ENCODE measurements at regions not wholly inside any gene's neighbourhood (a gene's known extent, or its start where the extent isn't known, plus 50 kb on each side); places are given as distances from the start of the nearest gene placed in this dataset.
"Not testable (repeated sequence)": the region's sequence is repeated elsewhere in the genome, so short reads cannot be mapped to it uniquely, and the experiment has no call there.

DNA sequence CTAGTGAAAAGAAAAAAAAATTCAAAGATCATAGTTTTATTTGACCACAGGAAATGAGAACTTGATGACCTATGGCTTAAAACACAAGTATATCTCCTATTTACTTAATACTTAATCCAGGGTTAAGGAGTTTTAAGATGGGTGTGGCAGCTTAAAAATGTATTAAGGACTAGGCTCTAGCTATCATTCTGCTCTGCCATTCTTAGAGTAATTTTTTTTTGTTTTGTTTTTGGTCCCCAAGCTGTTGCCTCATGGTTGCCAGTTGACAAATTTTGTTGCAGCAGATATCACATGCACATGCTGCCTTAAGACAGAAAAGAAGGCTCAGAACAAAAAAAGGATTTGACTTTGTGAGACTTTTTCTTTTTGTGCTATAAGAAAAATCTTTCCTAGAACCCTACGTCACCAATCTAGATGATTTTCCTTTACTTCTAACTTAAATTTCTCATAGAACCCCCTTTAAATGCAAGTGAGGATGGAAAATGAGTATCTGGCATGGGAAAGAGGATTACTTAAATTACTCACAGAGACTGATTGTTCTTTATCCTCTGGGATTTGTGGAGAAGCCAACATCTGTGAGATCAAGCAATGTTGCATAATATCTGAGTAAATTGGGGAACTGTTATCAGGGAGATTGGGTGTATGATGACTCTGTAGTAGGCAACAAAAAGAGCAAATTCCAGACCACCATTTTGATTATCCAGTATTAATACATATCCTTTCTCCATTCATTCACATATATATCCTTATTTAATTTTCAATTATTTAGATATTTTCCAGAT, 364.7 kb upstream of the CD180 start:
- no peak for TF ChIP-seq CTCF (IDR thresholded peaks at IDR 0.05; ENCODE audit: low read length, missing control alignments)
- no peak overlapping the region for H3K4me3 ChIP-seq (replicated peaks; ENCODE audit: low read depth, low read length)
- peak; percentile 53 for DNase-seq (ENCODE audit: low read depth)

DNA sequence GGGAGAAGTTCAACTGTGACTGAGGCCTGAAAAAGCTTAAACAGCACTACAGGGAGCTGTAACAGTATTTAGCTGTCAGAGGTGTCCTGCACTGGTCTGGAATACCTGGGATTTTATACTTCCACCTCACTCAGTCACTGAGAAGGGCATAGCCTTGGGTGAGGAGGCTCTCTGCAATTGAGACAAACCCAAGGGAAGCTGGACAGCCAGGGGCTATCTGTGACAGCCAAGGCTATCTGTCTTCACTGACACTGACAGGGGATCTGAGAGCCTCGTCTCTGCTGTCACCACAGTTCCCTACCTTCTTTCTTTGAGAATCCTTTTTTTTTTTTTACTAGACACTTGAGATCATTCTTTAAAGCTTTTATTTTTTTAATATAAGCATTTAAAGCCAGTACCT, 356.2 kb upstream of the CD180 start:
- no peak for TF ChIP-seq CTCF (IDR thresholded peaks at IDR 0.05; ENCODE audit: low read length, missing control alignments)
- H3K4me3 ChIP-seq (replicated peaks; ENCODE audit: low read depth, low read length) = no peak overlapping the region
- no peak for DNase-seq (ENCODE audit: low read depth)

GRCh38 chr5:67549947-67550346, 353.3 kb upstream of the CD180 start:
- TF ChIP-seq CTCF (IDR thresholded peaks at IDR 0.05; ENCODE audit: low read length, missing control alignments) = no peak
- no peak overlapping the region for H3K4me3 ChIP-seq (replicated peaks; ENCODE audit: low read depth, low read length)
- no peak for DNase-seq (ENCODE audit: low read depth)

DNA sequence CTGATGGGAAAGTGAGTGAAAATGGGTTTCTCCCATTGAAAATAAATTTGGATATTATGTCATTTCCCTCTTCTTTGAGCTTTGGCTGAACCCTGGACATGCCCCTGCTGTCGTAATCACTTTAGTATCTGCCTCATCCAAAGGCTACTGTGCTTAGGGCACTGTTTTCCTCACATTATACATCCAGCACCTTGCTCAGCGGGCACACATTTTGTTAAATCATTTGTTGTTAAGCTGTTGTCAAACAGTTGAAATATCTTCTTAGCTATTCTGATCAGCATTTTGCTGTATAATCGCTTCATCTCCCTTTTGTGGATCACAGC, 352.7 kb upstream of the CD180 start:
- DNase-seq (ENCODE audit: low read depth) = peak; percentile 10
- H3K4me3 ChIP-seq (replicated peaks; ENCODE audit: low read depth, low read length) = no peak overlapping the region
- no peak for TF ChIP-seq CTCF (IDR thresholded peaks at IDR 0.05; ENCODE audit: low read length, missing control alignments)

DNA sequence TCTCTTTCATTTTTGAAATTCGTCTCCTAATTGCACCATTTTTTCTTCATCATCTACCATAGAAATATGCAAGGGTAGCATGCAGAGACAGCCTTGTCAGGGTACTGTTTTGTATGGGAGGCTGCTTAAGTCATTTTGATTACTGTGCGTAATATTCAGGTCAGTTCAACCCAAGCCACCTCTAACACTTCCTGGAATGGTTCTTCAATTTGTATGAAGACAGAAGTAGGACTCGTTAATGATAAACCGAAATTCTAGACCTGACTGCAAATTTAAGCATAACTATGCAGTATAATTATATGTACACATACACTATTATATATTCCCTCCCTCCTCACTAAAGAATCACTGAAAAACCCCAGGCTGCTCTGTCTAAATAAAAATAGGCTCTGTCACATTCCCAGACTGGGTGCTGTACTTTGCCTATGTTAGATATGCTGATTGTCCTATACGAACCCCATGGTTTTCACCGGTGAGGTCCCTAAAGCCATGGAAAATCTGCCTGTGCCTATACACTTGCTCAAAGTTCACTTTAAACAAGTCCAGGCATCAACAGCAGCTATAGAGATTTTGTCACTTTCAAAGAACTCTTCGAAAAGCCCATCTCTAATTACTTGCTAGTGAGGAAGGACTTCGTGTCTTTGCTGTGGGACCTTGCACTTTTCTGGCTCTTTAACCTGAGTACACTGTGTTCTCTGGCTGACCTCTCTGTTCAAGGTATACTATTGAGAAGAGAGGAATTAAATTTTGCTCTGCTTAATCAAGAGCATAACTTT, 352.1 kb upstream of the CD180 start:
- no peak for DNase-seq (ENCODE audit: low read depth)
- TF ChIP-seq CTCF (IDR thresholded peaks at IDR 0.05; ENCODE audit: low read length, missing control alignments) = no peak
- H3K4me3 ChIP-seq (replicated peaks; ENCODE audit: low read depth, low read length) = no peak overlapping the region

DNA sequence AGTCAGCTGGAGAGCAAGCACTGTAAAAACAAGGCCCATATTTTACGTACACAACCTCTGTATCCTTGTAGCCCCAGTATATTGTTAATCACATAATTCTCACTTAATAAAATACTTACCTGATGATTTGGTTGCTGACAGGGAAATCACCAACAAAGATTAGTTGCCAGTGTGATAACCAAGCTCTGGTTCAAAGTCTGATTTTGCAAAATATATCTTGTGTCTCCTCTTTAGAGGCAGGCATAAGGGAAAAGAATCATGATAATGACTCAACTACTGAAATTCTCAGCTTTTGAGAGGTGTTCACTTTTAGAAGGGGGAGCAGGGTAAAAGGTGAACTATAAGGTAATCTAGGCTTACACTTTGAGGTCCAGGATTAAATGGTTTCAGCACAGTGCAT, 351.1 kb upstream of the CD180 start:
- no peak overlapping the region for H3K4me3 ChIP-seq (replicated peaks; ENCODE audit: low read depth, low read length)
- DNase-seq (ENCODE audit: low read depth) = no peak
- no peak for TF ChIP-seq CTCF (IDR thresholded peaks at IDR 0.05; ENCODE audit: low read length, missing control alignments)

GRCh38 chr5:67544942-67545341, 348.3 kb upstream of the CD180 start:
- H3K4me3 ChIP-seq (replicated peaks; ENCODE audit: low read depth, low read length); DNase-seq (ENCODE audit: low read depth): not testable (repeated sequence)
